ENCODE measurements at regions not wholly inside any gene's neighbourhood (a gene's known extent, or its start where the extent isn't known, plus 50 kb on each side); places are given as distances from the start of the nearest gene placed in this dataset.

DNA sequence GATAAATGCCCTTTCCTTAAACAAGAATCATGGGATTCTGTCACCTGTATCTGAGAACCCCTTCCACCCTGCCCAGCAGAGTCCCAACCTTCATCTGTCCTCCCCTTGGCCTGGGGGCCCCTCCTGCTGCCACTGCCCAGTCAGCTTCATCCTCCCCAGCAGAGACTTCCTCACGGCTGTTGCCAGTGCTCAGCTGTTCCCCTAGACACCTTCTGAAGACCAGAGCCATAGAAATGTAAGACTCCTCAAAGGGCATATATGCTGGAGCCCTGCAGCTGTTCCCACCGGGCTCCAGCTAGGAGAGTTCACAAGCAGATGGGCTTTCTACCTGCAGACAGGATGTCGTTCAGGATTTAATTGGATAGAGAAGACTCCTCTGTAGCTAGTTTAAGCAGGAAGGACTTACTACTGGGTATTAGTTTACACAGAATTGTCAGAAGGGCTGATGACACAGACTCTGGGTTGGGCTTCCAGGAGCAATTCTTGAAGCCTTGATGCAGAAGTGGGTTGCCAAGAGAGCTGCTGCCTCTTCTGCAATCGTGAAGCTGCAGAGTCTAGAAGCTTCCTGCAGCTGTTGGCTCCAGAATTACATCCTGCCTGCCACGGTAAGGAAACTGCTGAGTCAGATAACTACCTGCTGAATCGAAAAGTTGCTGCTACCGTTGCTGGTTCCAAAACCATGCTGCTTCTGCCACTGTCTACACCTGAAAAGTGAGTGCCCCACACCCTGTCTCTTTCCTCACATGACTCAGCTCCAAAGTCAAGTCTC, 57.1 kb upstream of the MLN start:
- TF ChIP-seq CTCF (conservative IDR thresholded peaks at IDR 0.05; ENCODE audit: low read length): no peak
- TF ChIP-seq EZH2phosphoT487 (IDR thresholded peaks at IDR 0.05; ENCODE audit: borderline replicate concordance, low read depth, low read length): no peak
